ENCODE measurements at regions not wholly inside any gene's neighbourhood (a gene's known extent, or its start where the extent isn't known, plus 50 kb on each side); places are given as distances from the start of the nearest gene placed in this dataset.
"Not testable (repeated sequence)": the region's sequence is repeated elsewhere in the genome, so short reads cannot be mapped to it uniquely, and the experiment has no call there.

- WGBS = 100% methylated on average over 1 of the region's 1 CpG
- not testable (repeated sequence) for H3K27ac ChIP-seq (ENCODE audit: low read depth); H3K4me3 ChIP-seq (ENCODE audit: low read depth, low read length); DNase-seq (ENCODE audit: extremely low spot score); H3K4me1 ChIP-seq (ENCODE audit: insufficient read depth); H3K36me3 ChIP-seq (ENCODE audit: insufficient read depth)
Measured at GRCh38 chr5:142519913-142520312, 166.0 kb downstream of the FGF1 start.

DNA sequence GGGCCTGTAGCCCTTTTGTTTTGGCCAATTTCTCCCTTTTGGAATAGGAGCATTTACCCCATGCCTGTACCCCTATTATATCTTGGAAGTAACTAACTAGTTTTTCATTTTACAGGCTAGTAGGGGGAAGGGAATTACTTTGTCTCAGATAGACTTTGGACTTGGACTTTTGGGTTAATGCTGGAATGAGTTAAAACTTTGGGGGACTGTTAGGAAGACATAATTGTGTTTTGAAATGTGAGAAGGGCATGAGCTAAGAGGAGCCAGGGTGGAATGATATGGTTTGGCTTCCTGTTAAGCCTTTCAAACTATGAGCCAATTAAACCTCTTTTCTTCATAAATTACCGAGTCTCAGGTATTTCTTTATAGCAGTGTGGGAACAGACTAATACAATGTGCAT lies 168.1 kb downstream of the FGF1 start:
- Histone ChIP-seq H3K27ac (ENCODE audit: low read depth) (no peak overlapping the region), H3K4me3 (ENCODE audit: low read depth, low read length) (no peak overlapping the region), H3K36me3 (ENCODE audit: insufficient read depth) (no peaks in the 10 kb centered on the region), H3K4me1 (ENCODE audit: insufficient read depth) (no peaks in the 10 kb centered on the region)
- no peak for DNase-seq (ENCODE audit: extremely low spot score)
- WGBS = 58% methylated on average over 1 of the region's 1 CpG

DNA sequence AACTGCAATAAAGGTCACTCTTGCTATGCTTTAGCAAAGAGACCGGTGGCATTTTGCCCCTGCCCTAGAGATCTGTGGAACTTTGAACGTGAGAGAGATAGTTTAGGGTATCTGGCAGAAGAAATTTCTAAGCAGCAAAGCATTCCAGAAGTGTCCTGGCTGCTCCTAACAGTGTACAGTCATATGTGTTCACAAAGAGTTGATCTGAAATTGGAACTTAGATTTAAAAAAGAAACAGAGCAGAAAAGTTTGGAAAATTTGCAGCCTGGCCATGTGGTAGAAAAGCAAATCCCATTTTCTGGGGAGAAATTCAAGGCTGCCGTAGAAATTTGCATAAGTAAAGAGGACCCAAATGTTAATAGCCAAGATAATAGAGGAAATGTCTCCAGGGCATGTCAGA lies 169.2 kb downstream of the FGF1 start:
- Histone ChIP-seq H3K36me3 (ENCODE audit: insufficient read depth) (no peaks in the 10 kb centered on the region), H3K4me1 (ENCODE audit: insufficient read depth) (no peaks in the 10 kb centered on the region), H3K27ac (ENCODE audit: low read depth) (no peak overlapping the region), H3K4me3 (ENCODE audit: low read depth, low read length) (no peak overlapping the region)
- no peak for DNase-seq (ENCODE audit: extremely low spot score)
- 97% methylated on average over 3 of the region's 3 CpGs for WGBS

DNA sequence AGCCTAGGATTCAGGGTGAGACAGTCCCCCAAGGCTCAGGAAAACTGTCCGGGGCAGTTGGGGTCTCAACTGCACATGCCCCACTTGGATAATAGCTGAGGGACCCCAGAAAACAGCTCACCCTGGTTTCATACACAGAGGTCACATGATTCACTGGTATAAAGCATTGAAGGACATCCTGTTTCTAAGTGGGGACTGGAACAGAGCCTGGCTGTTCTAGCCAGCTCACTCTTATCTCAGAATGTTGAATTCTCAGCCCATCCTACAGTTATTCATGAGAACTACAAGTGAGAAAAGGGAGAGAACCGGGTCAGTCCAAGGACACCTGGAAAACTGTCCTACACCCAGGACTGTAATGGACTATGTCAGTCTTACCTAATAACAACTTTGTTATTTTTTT lies 170.9 kb downstream of the FGF1 start:
- no peak for DNase-seq (ENCODE audit: extremely low spot score)
- no peak overlapping the region for H3K4me3 ChIP-seq (ENCODE audit: low read depth, low read length)
- no peaks in the 10 kb centered on the region for H3K4me1 ChIP-seq (ENCODE audit: insufficient read depth)
- no peaks in the 10 kb centered on the region for H3K36me3 ChIP-seq (ENCODE audit: insufficient read depth)
- 93% methylated on average over 2 of the region's 2 CpGs for WGBS
- H3K27ac ChIP-seq (ENCODE audit: low read depth) = no peak overlapping the region

DNA sequence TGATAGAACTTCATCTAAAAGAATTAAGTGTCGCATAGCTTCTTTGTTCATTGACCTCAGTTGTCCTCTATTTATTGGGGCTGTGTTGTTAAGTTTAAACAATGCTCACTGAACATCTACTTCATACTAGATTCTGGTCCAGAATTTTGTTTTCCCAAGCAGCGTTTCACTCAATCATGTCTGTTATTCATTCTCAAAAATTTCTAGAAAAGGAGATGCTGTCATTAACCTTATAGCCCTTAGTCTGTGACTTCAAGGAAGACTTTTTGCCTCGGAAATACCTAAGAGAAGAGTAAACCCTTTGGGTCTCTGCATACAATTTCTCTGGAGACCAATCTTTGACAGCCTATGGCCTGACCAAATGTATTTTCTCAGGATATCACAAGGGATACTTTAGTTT lies 171.7 kb downstream of the FGF1 start:
- Histone ChIP-seq H3K36me3 (ENCODE audit: insufficient read depth) (no peaks in the 10 kb centered on the region), H3K27ac (ENCODE audit: low read depth) (no peak overlapping the region), H3K4me3 (ENCODE audit: low read depth, low read length) (no peak overlapping the region), H3K4me1 (ENCODE audit: insufficient read depth) (no peaks in the 10 kb centered on the region)
- 95% methylated on average over 3 of the region's 3 CpGs for WGBS
- DNase-seq (ENCODE audit: extremely low spot score) = no peak

- Histone ChIP-seq H3K4me3 (ENCODE audit: low read depth, low read length) (no peak overlapping the region), H3K4me1 (ENCODE audit: insufficient read depth) (peaks cover 1% of the 10 kb centered on the region), H3K36me3 (ENCODE audit: insufficient read depth) (no peaks in the 10 kb centered on the region), H3K27ac (ENCODE audit: low read depth) (no peak overlapping the region)
- DNase-seq (ENCODE audit: extremely low spot score) = no peak
- WGBS = 85% methylated on average over 16 of the region's 16 CpGs
Measured at GRCh38 chr5:142512043-142513042, 173.5 kb downstream of the FGF1 start.

- DNase-seq (ENCODE audit: extremely low spot score) = no peak
- peaks cover 1% of the 10 kb centered on the region for H3K4me1 ChIP-seq (ENCODE audit: insufficient read depth)
- 98% methylated on average over 2 of the region's 2 CpGs for WGBS
Measured at GRCh38 chr5:142511358-142511757, 174.5 kb downstream of the FGF1 start.

DNA sequence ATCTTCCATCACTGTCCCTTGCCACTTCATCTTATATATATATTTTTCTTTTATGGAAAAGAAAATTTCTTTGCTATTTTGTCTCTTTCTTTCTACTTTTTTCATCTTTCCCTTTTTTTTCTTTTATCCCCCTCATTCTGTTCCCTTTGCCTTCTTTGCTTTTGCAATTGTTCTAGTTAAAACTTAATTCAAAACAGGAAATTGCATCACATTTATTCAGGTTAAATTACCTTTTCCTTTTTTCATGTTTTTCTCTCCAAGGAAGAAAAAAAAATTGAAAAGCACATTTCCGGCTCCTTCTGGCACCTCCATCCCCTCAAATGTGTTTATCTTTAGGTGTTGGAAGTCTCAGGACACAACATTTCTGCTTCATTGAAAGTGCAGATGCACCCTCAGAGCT lies 176.9 kb downstream of the FGF1 start:
- 76% methylated on average over 1 of the region's 1 CpG for WGBS
- Histone ChIP-seq H3K27ac (ENCODE audit: low read depth) (no peak overlapping the region), H3K4me1 (ENCODE audit: insufficient read depth) (peaks cover 1% of the 10 kb centered on the region), H3K4me3 (ENCODE audit: low read depth, low read length) (no peak overlapping the region), H3K36me3 (ENCODE audit: insufficient read depth) (no peaks in the 10 kb centered on the region)
- no peak for DNase-seq (ENCODE audit: extremely low spot score)

More at GRCh38 chr5:142511358-142511757, 174.5 kb downstream of the FGF1 start:
- H3K27ac ChIP-seq (ENCODE audit: low read depth) = no peak overlapping the region
- no peaks in the 10 kb centered on the region for H3K36me3 ChIP-seq (ENCODE audit: insufficient read depth)
- no peak overlapping the region for H3K4me3 ChIP-seq (ENCODE audit: low read depth, low read length)

DNA sequence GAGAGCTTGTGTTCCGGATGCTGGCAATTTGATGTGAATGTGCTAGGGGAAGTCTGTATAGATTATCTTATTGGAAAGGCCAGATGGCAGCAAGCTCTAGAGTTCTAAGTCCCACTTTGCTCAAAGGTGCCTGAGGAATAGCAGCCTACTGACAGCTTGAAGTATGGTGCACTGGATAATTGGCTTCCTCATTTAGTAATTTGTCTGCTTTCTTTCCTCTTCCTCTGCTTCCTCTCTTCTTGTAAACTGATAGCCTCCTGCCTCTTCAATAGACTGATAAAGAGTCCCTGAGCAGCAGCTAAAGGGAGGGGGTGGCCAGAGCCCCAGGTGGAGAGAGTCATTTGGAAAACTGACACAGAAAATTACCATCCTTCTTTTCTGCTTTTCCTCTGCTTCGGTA lies 177.3 kb downstream of the FGF1 start:
- no peak overlapping the region for H3K4me3 ChIP-seq (ENCODE audit: low read depth, low read length)
- peaks cover 1% of the 10 kb centered on the region for H3K4me1 ChIP-seq (ENCODE audit: insufficient read depth)
- H3K36me3 ChIP-seq (ENCODE audit: insufficient read depth) = no peaks in the 10 kb centered on the region
- peak overlapping the region; percentile 51 for H3K27ac ChIP-seq (ENCODE audit: low read depth)
- no peak for DNase-seq (ENCODE audit: extremely low spot score)
- 77% methylated on average over 2 of the region's 2 CpGs for WGBS

DNA sequence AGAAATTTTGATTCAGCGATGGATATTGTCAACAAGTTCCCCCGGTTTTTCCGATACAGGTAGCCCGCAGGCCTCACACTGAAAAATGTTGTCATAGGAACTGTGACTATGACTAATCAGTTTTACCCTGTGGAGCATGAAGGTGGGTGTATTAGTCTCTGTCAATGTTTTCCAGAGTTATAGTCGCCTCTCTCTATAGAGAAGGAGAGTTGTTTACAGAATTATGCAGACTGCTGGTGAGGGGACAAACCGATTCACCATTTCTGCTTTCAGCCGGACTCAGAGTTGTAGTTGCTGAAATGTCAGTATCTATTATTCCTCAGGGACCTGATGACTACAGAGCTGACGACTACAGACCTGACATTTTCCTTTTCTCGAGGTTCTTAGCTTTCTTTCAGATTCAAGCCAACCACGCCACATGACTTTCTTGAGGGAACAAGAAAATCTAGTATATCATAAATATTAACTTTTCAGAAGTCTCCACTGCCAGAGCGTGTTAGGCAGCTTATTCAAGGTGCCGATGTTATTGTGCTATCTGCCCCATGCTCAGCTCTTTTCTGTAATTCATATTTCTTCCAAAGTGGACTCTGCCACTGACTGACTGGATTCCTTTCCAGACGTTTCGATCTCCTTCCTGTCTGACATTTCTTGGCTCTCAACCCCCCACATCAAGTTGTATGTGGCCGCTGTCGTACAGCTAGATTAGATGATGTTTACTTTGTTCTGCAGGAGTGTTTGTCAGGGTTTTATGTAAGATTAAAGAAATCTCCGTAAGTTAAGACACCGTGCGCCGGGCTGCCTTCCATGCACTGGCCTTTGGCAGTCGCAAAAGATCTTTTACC lies 178.1 kb downstream of the FGF1 start:
- Histone ChIP-seq H3K27ac (ENCODE audit: low read depth) (peak overlapping the region; percentile 44), H3K4me1 (ENCODE audit: insufficient read depth) (peaks cover 1% of the 10 kb centered on the region)
- 41% methylated on average over 21 of the region's 21 CpGs for WGBS

DNA sequence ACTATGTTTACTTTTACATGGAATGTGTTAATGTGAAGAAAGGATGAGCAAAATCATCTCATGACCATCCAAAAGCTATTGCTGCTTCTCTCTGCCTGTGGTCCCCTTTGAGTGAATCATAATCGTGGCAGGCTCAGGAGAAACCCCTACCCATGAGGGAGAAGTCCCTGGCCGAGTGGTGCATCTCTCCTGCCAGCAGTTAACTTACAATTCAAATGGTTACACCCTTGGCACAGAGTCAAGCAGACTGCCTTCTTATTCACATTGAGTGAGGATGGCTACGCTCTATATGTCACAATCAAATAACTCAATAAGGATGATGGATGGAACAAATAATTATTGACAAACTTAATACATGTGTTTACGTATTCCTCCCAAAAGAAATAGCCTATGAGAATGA lies 179.1 kb downstream of the FGF1 start:
- Histone ChIP-seq H3K36me3 (ENCODE audit: insufficient read depth) (no peaks in the 10 kb centered on the region), H3K4me1 (ENCODE audit: insufficient read depth) (peaks cover 1% of the 10 kb centered on the region), H3K4me3 (ENCODE audit: low read depth, low read length) (no peak overlapping the region), H3K27ac (ENCODE audit: low read depth) (no peak overlapping the region)
- DNase-seq (ENCODE audit: extremely low spot score) = no peak
- WGBS = 60% methylated on average over 4 of the region's 4 CpGs

More for the DNA sequence above, 178.1 kb downstream of the FGF1 start:
- no peak for DNase-seq (ENCODE audit: extremely low spot score)
- H3K4me3 ChIP-seq (ENCODE audit: low read depth, low read length) = no peak overlapping the region
- H3K36me3 ChIP-seq (ENCODE audit: insufficient read depth) = no peaks in the 10 kb centered on the region

DNA sequence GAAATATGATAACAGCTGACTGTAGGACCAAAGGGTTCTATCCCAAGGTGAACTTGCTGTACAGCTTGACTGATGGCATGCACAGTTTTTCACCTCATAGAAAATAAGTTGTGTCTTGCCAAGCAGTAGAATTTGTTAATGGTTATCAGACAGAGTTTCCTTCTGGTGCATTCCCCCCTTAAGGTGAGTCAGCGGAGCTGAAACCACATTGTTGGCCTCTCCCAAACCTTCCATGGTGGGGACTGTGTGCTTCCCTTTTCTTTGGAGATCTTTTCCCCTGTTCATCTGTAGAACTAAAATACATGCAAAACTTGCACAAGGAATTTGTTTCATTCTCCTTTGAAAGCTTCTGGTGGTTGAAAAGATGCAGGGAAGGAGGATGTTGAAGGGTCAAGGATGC lies 179.8 kb downstream of the FGF1 start:
- no peak for DNase-seq (ENCODE audit: extremely low spot score)
- no peak overlapping the region for H3K4me3 ChIP-seq (ENCODE audit: low read depth, low read length)
- H3K36me3 ChIP-seq (ENCODE audit: insufficient read depth) = no peaks in the 10 kb centered on the region
- peaks cover 1% of the 10 kb centered on the region for H3K4me1 ChIP-seq (ENCODE audit: insufficient read depth)
- 88% methylated on average over 1 of the region's 1 CpG for WGBS
- no peak overlapping the region for H3K27ac ChIP-seq (ENCODE audit: low read depth)

DNA sequence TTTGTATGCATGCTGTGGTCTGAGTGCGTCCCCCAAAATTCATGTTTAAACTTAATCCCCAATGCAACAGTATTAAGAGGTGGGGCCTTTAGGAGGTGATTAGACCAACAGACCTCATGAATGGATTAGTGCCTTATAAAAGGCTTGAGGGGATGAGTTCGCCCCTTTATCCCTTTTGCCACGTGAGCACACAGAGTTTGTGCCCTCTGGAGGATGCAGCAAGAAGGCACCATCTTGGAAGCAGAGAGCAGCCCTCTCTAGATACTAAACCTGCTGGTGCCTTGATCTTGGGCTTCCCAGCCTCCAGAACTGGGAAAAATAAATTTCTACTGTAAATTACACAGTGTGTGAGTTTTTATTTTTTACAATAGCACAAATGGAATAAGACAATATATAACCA lies 177.1 kb upstream of the SPRY4 start:
- 90% methylated on average over 3 of the region's 3 CpGs for WGBS
- Histone ChIP-seq H3K4me3 (ENCODE audit: low read depth, low read length) (no peak overlapping the region), H3K36me3 (ENCODE audit: insufficient read depth) (no peaks in the 10 kb centered on the region), H3K27ac (ENCODE audit: low read depth) (no peak overlapping the region), H3K4me1 (ENCODE audit: insufficient read depth) (no peaks in the 10 kb centered on the region)
- DNase-seq (ENCODE audit: extremely low spot score) = no peak
